GM18517 (cell line): ENCODE measurements at regions not wholly inside any gene's neighbourhood (a gene's known extent, or its start where the extent isn't known, plus 50 kb on each side); places are given as distances from the start of the nearest gene placed in this dataset.

Experiments
- ATAC-seq: cut with Tn5 transposase; IDR thresholded peaks from one replicate; pipeline ENCODE4 v1.9.1; 2021; ENCODE audit warnings: mild to moderate bottlenecking, moderate library complexity; ENCODE audit not compliant: unreplicated experiment

DNA sequence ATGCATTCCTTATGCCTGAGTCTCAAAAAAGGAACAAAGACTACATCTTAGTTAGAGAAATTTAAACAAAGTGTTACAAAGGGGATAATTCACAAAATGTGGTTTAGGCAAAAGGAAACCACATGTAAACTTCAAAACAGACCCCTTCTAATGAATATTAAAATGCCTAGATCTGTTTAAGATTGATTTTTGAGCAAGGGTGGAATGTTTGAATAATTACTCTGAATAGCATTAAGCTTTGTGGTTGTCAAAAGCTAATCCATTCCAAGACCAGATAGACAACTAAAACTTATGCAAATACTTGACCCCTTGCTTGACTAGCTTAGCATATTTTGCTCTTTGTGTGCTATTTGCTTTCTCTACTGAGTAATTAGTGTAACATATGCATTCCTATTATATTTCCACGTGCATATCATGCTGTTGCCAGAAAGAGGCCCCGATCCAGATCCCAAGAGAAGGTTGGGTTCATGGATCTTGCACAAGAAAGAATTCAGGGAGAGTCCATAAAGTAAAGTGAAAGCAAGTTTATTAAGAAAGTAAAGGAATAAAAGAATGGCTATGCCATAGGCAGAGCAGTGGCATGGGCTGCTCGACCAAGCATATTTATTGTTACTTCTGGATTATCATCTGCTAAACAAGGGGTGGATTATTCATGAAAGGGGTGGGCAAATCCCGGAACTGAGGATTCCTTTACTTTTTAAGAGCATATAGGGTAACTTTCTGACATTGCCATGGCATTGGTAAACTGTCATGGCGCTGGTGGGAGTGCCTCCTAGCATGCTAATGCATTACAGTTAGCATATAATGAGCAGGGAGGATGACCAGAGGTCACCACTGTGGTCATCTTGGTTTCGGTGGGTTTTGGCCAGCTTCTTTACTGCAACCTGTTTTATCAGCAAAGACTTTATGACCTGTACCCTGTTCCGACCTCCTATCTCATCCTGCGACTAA, 1193.4 kb upstream of the EYS start:
- no peak for ATAC-seq

GRCh38 chr6:66897576-66897975, 1190.5 kb upstream of the EYS start:
- ATAC-seq = no peak

DNA sequence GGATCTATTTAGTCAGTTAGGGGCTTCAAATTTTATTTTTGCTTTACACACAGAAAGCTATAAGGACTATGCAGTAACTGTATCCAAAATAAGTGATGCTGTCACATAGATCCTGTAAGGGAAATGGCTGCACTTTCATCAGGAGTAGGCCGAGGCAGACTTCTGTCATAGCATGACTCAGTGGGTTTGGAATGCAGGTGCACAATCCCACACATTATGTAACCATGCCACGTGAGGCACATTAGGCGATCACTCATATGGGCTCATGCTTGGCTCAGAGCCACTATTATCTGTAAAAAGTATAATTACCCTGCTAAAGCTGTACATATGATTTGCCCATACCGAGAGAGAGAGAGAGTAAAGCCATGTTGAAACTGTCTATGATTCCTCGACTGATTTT, 1189.4 kb upstream of the EYS start:
- ATAC-seq = no peak

GRCh38 chr6:66883453-66883852, 1176.4 kb upstream of the EYS start:
- ATAC-seq = no peak

GRCh38 chr6:66866801-66867200, 1159.8 kb upstream of the EYS start:
- ATAC-seq = no peak

GRCh38 chr6:66865771-66866170, 1158.7 kb upstream of the EYS start:
- ATAC-seq = no peak

DNA sequence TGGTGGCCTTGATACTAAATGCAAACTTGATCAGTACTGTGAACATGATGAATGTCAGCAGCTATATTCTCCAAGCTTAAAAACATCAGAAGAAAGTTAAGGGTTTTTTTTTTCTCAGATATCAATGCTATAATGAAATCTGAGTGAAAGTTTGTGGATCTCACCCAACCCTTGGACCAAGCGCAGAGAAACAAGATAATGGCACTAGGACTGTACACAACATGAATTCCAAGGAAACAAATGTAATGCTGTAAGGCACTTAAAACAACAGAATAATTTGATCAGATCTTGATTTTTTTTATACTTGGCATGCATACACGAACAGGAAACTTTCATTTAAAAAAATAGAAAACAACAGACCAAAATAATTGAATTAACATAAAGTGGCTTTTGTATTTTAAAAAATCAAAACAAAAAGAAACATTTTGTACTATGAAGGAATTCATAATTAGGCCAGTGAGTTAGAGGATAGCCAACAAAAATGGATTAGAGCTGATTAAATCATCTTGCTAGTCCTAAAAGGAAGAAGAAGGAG, 1154.0 kb upstream of the EYS start:
- ATAC-seq = no peak

GRCh38 chr6:66860328-66860727, 1153.3 kb upstream of the EYS start:
- no peak for ATAC-seq

DNA sequence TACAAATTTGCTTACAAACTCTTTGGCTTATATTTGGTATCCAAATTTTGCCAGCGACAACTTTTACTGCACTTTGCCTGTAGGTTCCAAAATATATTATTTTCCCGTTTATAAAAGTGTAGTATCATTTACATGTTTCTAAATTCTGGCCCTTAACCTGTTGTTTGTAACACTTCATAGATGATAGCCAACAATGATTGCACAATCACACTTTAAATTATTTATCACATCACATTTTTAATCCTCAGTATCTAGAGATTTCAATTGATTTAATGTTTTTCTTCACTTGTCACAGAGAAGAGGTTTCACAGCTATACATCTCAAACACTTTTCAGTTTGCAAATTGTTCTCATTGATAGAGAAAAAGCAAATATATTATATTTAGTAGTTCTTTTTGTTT, 1151.2 kb upstream of the EYS start:
- no peak for ATAC-seq

DNA sequence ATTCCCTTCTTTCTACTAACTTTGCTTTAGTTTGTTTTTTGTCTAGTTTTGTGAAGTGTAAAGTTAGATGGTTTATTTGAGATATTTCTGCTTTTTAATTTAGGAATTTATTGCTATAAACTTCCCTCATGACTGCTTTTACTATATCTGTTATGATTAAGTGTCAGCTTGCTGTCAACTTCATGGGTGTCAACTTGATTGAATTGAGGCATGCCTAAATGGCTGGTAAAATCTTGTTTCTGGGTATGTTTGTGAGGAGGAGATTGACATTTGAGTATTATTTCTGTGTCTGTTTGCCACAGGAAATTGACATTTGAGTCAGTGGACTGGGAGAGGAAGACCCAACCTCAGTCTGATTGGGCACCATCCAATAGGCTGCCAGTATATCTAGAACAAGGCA, 1147.0 kb upstream of the EYS start:
- ATAC-seq = no peak

DNA sequence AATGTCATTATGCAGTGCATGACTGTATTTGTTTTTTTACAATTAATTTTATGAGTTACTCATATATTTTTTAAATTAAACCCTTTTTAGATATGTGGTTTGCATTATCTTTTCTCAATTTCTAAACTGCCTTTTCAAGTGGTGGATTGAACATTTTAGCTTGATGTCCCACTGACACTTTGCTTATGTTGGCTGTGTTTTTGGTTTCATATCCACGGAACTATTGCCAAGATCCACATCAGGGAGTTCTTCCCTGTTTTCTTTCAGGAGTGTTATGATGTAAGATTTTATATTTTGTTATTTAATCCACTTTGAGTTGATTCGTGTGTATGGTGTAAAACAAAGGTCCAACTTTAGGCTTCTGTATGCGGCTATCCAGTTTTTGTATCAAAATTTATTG, 1144.9 kb upstream of the EYS start:
- ATAC-seq = no peak

- ATAC-seq = no peak
These were observed 1142.8 kb upstream of the EYS start for GRCh38 chr6:66849843-66850242.

GRCh38 chr6:66848244-66848953, 1141.4 kb upstream of the EYS start:
- no peak for ATAC-seq

- ATAC-seq = no peak
These were observed 1131.7 kb upstream of the EYS start for GRCh38 chr6:66838764-66839163.

GRCh38 chr6:66825539-66825938, 1118.5 kb upstream of the EYS start:
- ATAC-seq = no peak

GRCh38 chr6:66814156-66814555, 1107.1 kb upstream of the EYS start:
- no peak for ATAC-seq

DNA sequence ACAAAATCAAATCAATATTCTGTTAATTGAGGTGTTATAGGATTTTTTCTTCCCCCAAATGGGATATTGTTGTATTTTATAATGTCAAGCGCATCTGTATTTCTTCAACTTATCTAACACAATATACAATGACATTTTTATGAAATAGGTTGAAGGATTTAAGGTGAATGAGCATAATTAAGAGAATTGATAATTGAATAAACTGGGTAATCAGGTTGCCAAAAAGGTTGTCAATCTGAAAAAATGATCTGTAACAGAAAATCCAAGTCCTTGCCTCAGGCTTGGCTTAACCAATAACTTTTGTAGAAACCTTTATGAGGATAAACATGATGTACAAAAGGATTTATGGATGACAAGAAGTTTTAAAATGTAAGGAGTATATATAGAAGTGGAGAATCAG, 1101.7 kb upstream of the EYS start:
- ATAC-seq = no peak

- no peak for ATAC-seq
These were observed 1090.0 kb upstream of the EYS start for GRCh38 chr6:66796987-66797386.

DNA sequence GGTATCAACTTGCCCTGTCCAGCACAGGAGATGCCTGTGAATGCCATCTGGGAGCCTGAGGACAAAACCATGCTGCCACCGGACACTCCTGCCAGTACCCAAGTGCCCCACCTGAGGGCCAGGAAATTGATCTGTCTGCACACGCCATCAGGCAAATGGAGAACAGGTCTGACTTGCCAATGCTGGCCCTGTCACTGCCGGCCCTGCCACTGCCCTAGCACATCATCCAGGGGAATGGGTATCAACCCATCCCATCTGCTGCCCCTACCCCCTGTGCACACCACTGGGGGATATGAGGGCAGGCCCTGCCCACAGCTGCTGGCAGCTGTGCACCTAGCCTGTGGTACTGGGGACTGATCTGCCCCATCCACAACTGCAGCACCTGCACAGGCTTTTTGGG, 1081.6 kb upstream of the EYS start:
- ATAC-seq = no peak

DNA sequence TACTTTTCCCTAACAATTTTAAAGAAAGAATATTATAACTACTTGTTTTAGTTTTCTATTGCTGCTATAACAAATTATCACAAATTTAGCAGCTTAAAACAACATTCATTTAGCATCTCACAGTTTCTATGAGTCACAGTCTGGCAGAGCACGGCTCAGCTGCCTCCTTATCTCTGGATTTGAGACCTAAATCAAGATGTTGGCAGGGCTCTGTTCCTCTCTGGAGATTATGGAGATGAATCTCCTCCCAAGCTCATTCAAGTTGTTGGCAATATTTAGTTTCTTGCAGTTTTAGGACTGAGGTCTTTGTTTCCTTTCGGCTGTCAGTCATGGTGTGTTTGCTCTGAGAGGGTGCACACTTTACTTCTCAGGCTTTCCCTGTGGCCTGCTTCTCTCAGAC, 1065.8 kb upstream of the EYS start:
- no peak for ATAC-seq

DNA sequence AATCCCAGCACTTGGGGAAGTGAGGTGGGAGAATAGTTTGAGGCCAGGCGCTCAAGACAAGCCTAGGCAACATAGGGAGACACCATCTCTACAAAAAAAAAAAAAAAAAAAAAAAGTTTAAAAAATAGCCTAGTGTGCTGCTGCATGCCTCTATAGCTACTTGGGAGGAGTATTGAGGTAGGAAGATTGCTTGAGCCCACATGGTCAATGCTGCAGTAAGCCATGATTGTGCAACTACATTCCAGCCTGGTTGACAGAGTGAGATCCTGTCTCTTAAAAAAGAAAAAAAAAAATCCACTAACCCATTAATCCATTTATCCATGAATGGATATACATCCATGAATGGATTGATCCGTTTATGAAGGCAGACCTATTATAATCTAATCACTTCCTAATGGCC, 1064.6 kb upstream of the EYS start:
- no peak for ATAC-seq

DNA sequence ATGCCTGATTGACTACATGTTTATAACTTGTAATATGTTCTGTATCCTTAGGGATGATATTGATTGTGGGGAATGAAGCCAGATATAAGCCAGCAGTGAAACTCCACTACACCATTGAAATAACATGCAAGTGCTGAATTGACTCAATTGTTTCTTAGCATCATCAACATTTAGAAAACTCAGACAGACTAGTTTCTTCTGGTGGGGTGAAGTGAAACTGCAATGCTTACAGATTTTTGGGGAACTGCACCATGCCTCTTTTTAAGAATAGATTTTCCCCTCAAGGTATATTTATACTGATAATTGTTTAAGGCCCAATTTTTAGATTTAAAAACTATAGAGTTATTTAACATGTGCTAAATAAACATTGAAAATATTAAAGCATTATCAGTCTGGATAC, 1044.6 kb upstream of the EYS start:
- ATAC-seq = no peak
